ENCODE measurements at regions not wholly inside any gene's neighbourhood (a gene's known extent, or its start where the extent isn't known, plus 50 kb on each side); places are given as distances from the start of the nearest gene placed in this dataset.

DNA sequence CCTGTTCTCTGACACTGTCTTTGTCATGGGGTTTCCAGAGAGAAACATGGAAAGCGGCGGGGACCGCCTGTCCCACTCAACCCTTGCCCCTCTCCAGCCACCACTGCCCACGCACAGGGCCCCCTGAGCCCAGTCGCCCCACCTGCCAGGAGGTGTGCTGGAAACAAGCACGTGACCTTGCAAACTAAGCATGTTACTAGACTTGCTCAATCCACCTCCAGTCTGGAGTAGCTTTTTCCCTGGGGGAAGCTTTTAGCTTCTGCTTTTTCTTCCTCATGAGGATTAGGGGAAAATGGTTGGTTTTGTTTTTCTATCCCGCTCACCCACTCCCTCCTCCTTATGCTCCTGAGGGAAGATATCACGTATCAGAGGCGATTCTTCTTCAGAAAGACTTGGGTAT, 105.7 kb downstream of the PLEKHG1 start:
- H3K79me2 ChIP-seq (ENCODE audit: low read length), result no peaks in the 10 kb centered on the region
- TF ChIP-seq, protein P1, sequence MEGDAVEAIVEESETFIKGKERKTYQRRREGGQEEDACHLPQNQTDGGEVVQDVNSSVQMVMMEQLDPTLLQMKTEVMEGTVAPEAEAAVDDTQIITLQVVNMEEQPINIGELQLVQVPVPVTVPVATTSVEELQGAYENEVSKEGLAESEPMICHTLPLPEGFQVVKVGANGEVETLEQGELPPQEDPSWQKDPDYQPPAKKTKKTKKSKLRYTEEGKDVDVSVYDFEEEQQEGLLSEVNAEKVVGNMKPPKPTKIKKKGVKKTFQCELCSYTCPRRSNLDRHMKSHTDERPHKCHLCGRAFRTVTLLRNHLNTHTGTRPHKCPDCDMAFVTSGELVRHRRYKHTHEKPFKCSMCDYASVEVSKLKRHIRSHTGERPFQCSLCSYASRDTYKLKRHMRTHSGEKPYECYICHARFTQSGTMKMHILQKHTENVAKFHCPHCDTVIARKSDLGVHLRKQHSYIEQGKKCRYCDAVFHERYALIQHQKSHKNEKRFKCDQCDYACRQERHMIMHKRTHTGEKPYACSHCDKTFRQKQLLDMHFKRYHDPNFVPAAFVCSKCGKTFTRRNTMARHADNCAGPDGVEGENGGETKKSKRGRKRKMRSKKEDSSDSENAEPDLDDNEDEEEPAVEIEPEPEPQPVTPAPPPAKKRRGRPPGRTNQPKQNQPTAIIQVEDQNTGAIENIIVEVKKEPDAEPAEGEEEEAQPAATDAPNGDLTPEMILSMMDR (IDR thresholded peaks at IDR 0.05; ENCODE audit: low read length), result no peak
- TF ChIP-seq EZH2 (optimal IDR thresholded peaks at IDR 0.05; ENCODE audit: low read depth, low read length) (no peak), EZH2phosphoT487 (IDR thresholded peaks at IDR 0.05; ENCODE audit: low read length) (no peak)
- H3K9me3 ChIP-seq (replicated peaks; ENCODE audit: insufficient read depth, low read length), result no peaks in the 10 kb centered on the region
- no peaks in the 10 kb centered on the region for H4K20me1 ChIP-seq (ENCODE audit: insufficient read depth, low read length)
- H2AFZ ChIP-seq (ENCODE audit: low read length), result no peak overlapping the region
- H3K9me2 ChIP-seq (replicated peaks; ENCODE audit: insufficient read depth, low read length), result no peaks in the 10 kb centered on the region
- H3K36me3 ChIP-seq (replicated peaks; ENCODE audit: insufficient read depth, low read length), result no peaks in the 10 kb centered on the region
- no peak overlapping the region for H3K4me3 ChIP-seq (ENCODE audit: low read length)
- H3K9ac ChIP-seq (ENCODE audit: low read length), result no peak overlapping the region
- H3F3A ChIP-seq (ENCODE audit: insufficient read depth, low read length), result no peaks in the 10 kb centered on the region
- H3K27me3 ChIP-seq (replicated peaks; ENCODE audit: insufficient read depth, low read length), result no peaks in the 10 kb centered on the region
- H3K4me2 ChIP-seq (ENCODE audit: low read depth, low read length), result no peak overlapping the region
- no peak overlapping the region for H3K27ac ChIP-seq (ENCODE audit: low read length)
- no peaks in the 10 kb centered on the region for H3K4me1 ChIP-seq (ENCODE audit: low read length)
- DNase-seq, result no peak

DNA sequence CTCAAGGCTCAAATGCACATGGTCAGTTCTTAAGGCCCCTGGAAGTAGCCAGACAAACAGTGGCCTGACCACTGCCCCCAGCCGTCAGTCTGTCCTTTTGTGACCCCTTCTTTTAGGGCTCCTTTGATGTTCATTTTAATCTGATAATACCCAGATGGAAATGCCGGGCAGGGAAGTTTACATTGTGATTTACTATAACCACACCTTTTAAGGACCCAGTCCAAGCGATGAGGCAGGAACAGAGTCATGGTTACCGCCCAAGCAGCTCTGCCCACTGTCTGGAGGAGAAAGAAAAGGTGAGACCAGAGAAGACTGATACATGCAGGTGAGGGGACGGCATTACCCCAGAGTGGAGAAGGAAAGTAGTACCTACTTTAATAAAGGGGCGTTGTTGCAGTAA, 110.6 kb downstream of the PLEKHG1 start:
- H3K36me3 ChIP-seq (replicated peaks; ENCODE audit: insufficient read depth, low read length), result no peaks in the 10 kb centered on the region

DNA sequence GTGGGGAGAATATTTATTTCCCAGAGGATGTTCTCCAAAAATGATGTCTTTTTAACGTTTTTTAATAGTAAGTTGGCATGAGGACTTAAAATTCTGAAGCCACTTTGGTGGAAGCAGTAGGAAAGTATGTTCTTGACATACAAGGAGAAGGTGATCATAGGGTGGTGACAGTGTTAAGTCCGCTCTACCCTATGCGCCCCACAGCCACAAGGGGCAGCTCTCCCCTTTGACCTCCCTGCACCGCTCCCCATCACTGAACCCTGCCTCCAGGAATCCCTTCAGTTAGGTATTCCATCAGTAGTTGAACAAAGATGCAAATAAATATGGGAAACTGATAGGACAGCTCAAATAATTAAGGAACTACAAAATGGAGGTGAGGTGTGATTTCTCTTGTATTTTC, 111.4 kb downstream of the PLEKHG1 start:
- Histone ChIP-seq H3K4me2 (ENCODE audit: low read depth, low read length) (no peak overlapping the region), H3K9me3 (replicated peaks; ENCODE audit: insufficient read depth, low read length) (no peaks in the 10 kb centered on the region), H4K20me1 (ENCODE audit: insufficient read depth, low read length) (no peaks in the 10 kb centered on the region), H2AFZ (ENCODE audit: low read length) (no peak overlapping the region), H3K79me2 (ENCODE audit: low read length) (no peaks in the 10 kb centered on the region), H3K4me3 (ENCODE audit: low read length) (no peak overlapping the region), H3K27ac (ENCODE audit: low read length) (no peak overlapping the region), H3K36me3 (replicated peaks; ENCODE audit: insufficient read depth, low read length) (no peaks in the 10 kb centered on the region), H3F3A (ENCODE audit: insufficient read depth, low read length) (no peaks in the 10 kb centered on the region), H3K9ac (ENCODE audit: low read length) (no peak overlapping the region), H3K27me3 (replicated peaks; ENCODE audit: insufficient read depth, low read length) (no peaks in the 10 kb centered on the region), H3K9me2 (replicated peaks; ENCODE audit: insufficient read depth, low read length) (no peaks in the 10 kb centered on the region), H3K4me1 (ENCODE audit: low read length) (no peaks in the 10 kb centered on the region)
- no peak for DNase-seq
- TF ChIP-seq, protein P1 (IDR thresholded peaks at IDR 0.05; ENCODE audit: low read length), result no peak
- TF ChIP-seq EZH2phosphoT487 (IDR thresholded peaks at IDR 0.05; ENCODE audit: low read length) (no peak), EZH2 (optimal IDR thresholded peaks at IDR 0.05; ENCODE audit: low read depth, low read length) (no peak)

More for the DNA sequence above, 110.6 kb downstream of the PLEKHG1 start:
- Histone ChIP-seq H3K4me2 (ENCODE audit: low read depth, low read length) (no peak overlapping the region), H2AFZ (ENCODE audit: low read length) (no peak overlapping the region), H4K20me1 (ENCODE audit: insufficient read depth, low read length) (no peaks in the 10 kb centered on the region), H3K79me2 (ENCODE audit: low read length) (no peaks in the 10 kb centered on the region), H3K27me3 (replicated peaks; ENCODE audit: insufficient read depth, low read length) (no peaks in the 10 kb centered on the region), H3K9ac (ENCODE audit: low read length) (no peak overlapping the region), H3K9me3 (replicated peaks; ENCODE audit: insufficient read depth, low read length) (no peaks in the 10 kb centered on the region), H3K27ac (ENCODE audit: low read length) (no peak overlapping the region), H3K4me1 (ENCODE audit: low read length) (no peaks in the 10 kb centered on the region), H3F3A (ENCODE audit: insufficient read depth, low read length) (no peaks in the 10 kb centered on the region), H3K4me3 (ENCODE audit: low read length) (no peak overlapping the region), H3K9me2 (replicated peaks; ENCODE audit: insufficient read depth, low read length) (no peaks in the 10 kb centered on the region)
- TF ChIP-seq, protein P1 (IDR thresholded peaks at IDR 0.05; ENCODE audit: low read length), result no peak
- TF ChIP-seq EZH2phosphoT487 (IDR thresholded peaks at IDR 0.05; ENCODE audit: low read length) (no peak), EZH2 (optimal IDR thresholded peaks at IDR 0.05; ENCODE audit: low read depth, low read length) (no peak)
- DNase-seq, result no peak
